ENCODE measurements at regions not wholly inside any gene's neighbourhood (a gene's known extent, or its start where the extent isn't known, plus 50 kb on each side); places are given as distances from the start of the nearest gene placed in this dataset.

DNA sequence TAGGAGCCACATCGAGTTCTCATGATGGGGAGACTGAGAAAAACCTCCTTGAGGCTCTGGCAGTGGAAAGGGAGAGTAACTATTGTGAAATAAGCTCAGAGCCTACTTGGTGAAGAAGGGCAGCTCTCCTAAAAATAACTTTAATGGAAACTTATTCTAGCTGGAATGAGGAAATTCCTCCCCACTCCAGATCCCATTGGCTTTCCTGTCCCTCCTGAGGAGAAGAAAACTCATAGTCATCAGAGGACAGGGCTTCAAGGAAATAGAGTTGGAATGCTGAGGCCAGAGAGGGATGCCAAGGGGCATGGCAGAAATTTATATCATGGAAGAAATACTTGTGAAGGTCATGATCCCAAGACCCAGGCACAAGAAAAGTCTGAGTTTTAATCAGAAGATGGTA is 70.7 kb upstream of the TAPT1 start:
- TF ChIP-seq, protein P1, sequence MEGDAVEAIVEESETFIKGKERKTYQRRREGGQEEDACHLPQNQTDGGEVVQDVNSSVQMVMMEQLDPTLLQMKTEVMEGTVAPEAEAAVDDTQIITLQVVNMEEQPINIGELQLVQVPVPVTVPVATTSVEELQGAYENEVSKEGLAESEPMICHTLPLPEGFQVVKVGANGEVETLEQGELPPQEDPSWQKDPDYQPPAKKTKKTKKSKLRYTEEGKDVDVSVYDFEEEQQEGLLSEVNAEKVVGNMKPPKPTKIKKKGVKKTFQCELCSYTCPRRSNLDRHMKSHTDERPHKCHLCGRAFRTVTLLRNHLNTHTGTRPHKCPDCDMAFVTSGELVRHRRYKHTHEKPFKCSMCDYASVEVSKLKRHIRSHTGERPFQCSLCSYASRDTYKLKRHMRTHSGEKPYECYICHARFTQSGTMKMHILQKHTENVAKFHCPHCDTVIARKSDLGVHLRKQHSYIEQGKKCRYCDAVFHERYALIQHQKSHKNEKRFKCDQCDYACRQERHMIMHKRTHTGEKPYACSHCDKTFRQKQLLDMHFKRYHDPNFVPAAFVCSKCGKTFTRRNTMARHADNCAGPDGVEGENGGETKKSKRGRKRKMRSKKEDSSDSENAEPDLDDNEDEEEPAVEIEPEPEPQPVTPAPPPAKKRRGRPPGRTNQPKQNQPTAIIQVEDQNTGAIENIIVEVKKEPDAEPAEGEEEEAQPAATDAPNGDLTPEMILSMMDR (IDR thresholded peaks at IDR 0.05): no peak
- TF ChIP-seq POLR2A (IDR thresholded peaks at IDR 0.05): no peak

Measured in uterus (tissue), 2 donors.